Endodermal cell (in vitro differentiated cells): ENCODE measurements at regions not wholly inside any gene's neighbourhood (a gene's known extent, or its start where the extent isn't known, plus 50 kb on each side); places are given as distances from the start of the nearest gene placed in this dataset.

Experiments
- DNase-seq: peaks from one replicate; pipeline ENCODE4 v3.0.0-alpha.2; 2017
- H3K27ac ChIP-seq: 2 replicates; pipeline ENCODE4 v1.5.1; 2013; ENCODE audit warnings: mild to moderate bottlenecking, low read depth, low read length, moderate library complexity
- H3K27me3 ChIP-seq: 2 replicates; pipeline ENCODE4 v1.6.1; 2013; ENCODE audit warnings: mild to moderate bottlenecking, low read length, moderate library complexity; ENCODE audit not compliant: insufficient read depth, control insufficient read depth, poor library complexity, severe bottlenecking
- H3K36me3 ChIP-seq: 2 replicates; pipeline ENCODE4 v1.7.0; 2013; ENCODE audit warnings: mild to moderate bottlenecking, low read length, moderate library complexity; ENCODE audit not compliant: control insufficient read depth, insufficient read depth
- H3K4me1 ChIP-seq: one replicate; pipeline ENCODE4 v1.7.0; 2013; ENCODE audit warnings: low read length; ENCODE audit not compliant: control insufficient read depth, insufficient read depth
- H3K4me3 ChIP-seq: 2 replicates; pipeline ENCODE4 v1.5.1; 2013; ENCODE audit warnings: mild to moderate bottlenecking, low read length, moderate library complexity
- H3K9ac ChIP-seq: 2 replicates; pipeline ENCODE4 v1.6.1; 2013; ENCODE audit warnings: mild to moderate bottlenecking, low read length, moderate library complexity; ENCODE audit not compliant: poor library complexity, severe bottlenecking; ENCODE audit errors: extremely low read depth
- H3K9me3 ChIP-seq: 2 replicates; pipeline ENCODE4 v1.6.1; 2013; ENCODE audit warnings: mild to moderate bottlenecking, low read length, moderate library complexity; ENCODE audit not compliant: control insufficient read depth
- H3K27ac Mint-ChIP-seq: 2 replicates; pipeline ENCODE4 v1.8.0; 2020; ENCODE audit warnings: mixed read lengths
- H3K27me3 Mint-ChIP-seq: 2 replicates; pipeline ENCODE4 v1.8.0; 2021; ENCODE audit warnings: mild to moderate bottlenecking, mixed read lengths; ENCODE audit not compliant: insufficient read depth
- H3K36me3 Mint-ChIP-seq: 2 replicates; pipeline ENCODE4 v1.8.0; 2020; ENCODE audit warnings: low read depth, mixed read lengths
- H3K4me1 Mint-ChIP-seq: 2 replicates; pipeline ENCODE4 v1.8.0; 2020; ENCODE audit warnings: mixed read lengths
- H3K4me3 Mint-ChIP-seq: 2 replicates; pipeline ENCODE4 v1.8.0; 2020; ENCODE audit warnings: mild to moderate bottlenecking, moderate library complexity, mixed read lengths
- H3K9me3 Mint-ChIP-seq: 2 replicates; pipeline ENCODE4 v1.8.0; 2020; ENCODE audit warnings: mild to moderate bottlenecking, mixed read lengths
- CTCF ChIP-seq: fragments of 200-600 bp; sonication (generic); conservative IDR thresholded peaks from 2 replicates; pipeline ENCODE4 v1.5.0; 2021; ENCODE audit warnings: antibody characterized with exemption, mild to moderate bottlenecking
- WGBS, 2 experiments: methylation state at CpG; one replicate each; pipeline versions ENCODE4 v1.1.5 to v1.1.7; 2013; ENCODE audit warnings: missing lambda C conversion rate in 2 of 2, mixed read lengths in 1 of 2; ENCODE audit not compliant: insufficient coverage in 1 of 2, insufficient read length in 1 of 2; 5-methylcytosine and 5-hydroxymethylcytosine counted together

- no peaks in the 10 kb centered on the region for H3K36me3 Mint-ChIP-seq
- H3K27ac Mint-ChIP-seq, result no peak overlapping the region
- Histone ChIP-seq H3K27ac (peak overlapping the region; percentile 93), H3K9ac (no peak overlapping the region), H3K4me1 (no peaks in the 10 kb centered on the region), H3K27me3 (no peaks in the 10 kb centered on the region), H3K9me3 (peaks cover 19% of the 10 kb centered on the region), H3K4me3 (no peak overlapping the region), H3K36me3 (no peaks in the 10 kb centered on the region)
- H3K4me1 Mint-ChIP-seq, result no peaks in the 10 kb centered on the region
- no peaks in the 10 kb centered on the region for H3K27me3 Mint-ChIP-seq
- no peak for TF ChIP-seq CTCF
- no peak for DNase-seq
- no peak overlapping the region for H3K4me3 Mint-ChIP-seq
- WGBS, 2 experiments, result 83 to 94% methylated on average over 2 to 3 of the region's 3 CpGs
- H3K9me3 Mint-ChIP-seq, result peaks cover 16% of the 10 kb centered on the region
These were observed 589.4 kb downstream of the NR2F1-AS1 start for GRCh38 chr5:92991581-92992067.

GRCh38 chr5:92990771-92991170 is 590.2 kb downstream of the NR2F1-AS1 start:
- H3K27ac Mint-ChIP-seq, result no peak overlapping the region
- Histone ChIP-seq H3K9ac (no peak overlapping the region), H3K9me3 (peaks cover 19% of the 10 kb centered on the region), H3K4me1 (no peaks in the 10 kb centered on the region), H3K27me3 (no peaks in the 10 kb centered on the region), H3K36me3 (no peaks in the 10 kb centered on the region), H3K27ac (peak overlapping the region; percentile 93), H3K4me3 (no peak overlapping the region)
- no peak for TF ChIP-seq CTCF
- H3K27me3 Mint-ChIP-seq, result no peaks in the 10 kb centered on the region
- H3K4me3 Mint-ChIP-seq, result no peak overlapping the region
- peaks cover 16% of the 10 kb centered on the region for H3K9me3 Mint-ChIP-seq
- H3K4me1 Mint-ChIP-seq, result no peaks in the 10 kb centered on the region
- WGBS, 2 experiments, result 89% methylated on average over 3 to 6 of the region's 6 CpGs
- DNase-seq, result no peak
- H3K36me3 Mint-ChIP-seq, result no peaks in the 10 kb centered on the region

- Mint-ChIP-seq H3K27ac (no peak overlapping the region), H3K27me3 (peaks cover 5% of the 10 kb centered on the region), H3K36me3 (no peaks in the 10 kb centered on the region), H3K4me1 (peaks cover 12% of the 10 kb centered on the region), H3K9me3 (no peaks in the 10 kb centered on the region), H3K4me3 (no peak overlapping the region)
- H3K9ac ChIP-seq, result no peak overlapping the region
- H3K27ac ChIP-seq, result no peak overlapping the region
- no peaks in the 10 kb centered on the region for H3K36me3 ChIP-seq
- DNase-seq, result no peak
- H3K4me1 ChIP-seq, result peaks cover 14% of the 10 kb centered on the region
- no peaks in the 10 kb centered on the region for H3K9me3 ChIP-seq
- no peak overlapping the region for H3K4me3 ChIP-seq
- H3K27me3 ChIP-seq, result no peaks in the 10 kb centered on the region
- WGBS, 2 experiments, result 84% methylated on average over 1 of the region's 1 CpG; no CpG with 5 or more reads in 1 of the 2 experiments
- no peak for TF ChIP-seq CTCF
These were observed 600.0 kb downstream of the NR2F1-AS1 start for GRCh38 chr5:92981001-92981400.
